CD14-positive monocyte (primary cell): ENCODE measurements at regions not wholly inside any gene's neighbourhood (a gene's known extent, or its start where the extent isn't known, plus 50 kb on each side); places are given as distances from the start of the nearest gene placed in this dataset.

ENCODE experiments used
- DNase-seq, 3 donors: peaks; one replicate each; pipeline ENCODE4 v3.0.0-alpha.2; 2011 to 2022
- H2AFZ ChIP-seq: 2 replicates; pipeline ENCODE4 v1.6.0; 2012; ENCODE audit warnings: mild to moderate bottlenecking, low read depth, low read length, inconsistent platforms; ENCODE audit not compliant: insufficient read depth, poor library complexity, severe bottlenecking
- H3K27ac ChIP-seq, 2 donors: 1 replicate in 1 of 2; 2 replicates in 1 of 2; pipeline ENCODE4 v1.5.1; 2012 to 2013; ENCODE audit warnings: low read length in 2 of 2, control low read depth in 1 of 2, inconsistent platforms in 1 of 2, low read depth in 1 of 2, mild to moderate bottlenecking in 1 of 2
- H3K27me3 ChIP-seq, 2 donors: one replicate each; pipeline versions ENCODE4 v1.6.0 to v1.6.1; 2011 to 2013; ENCODE audit warnings: low read length in 2 of 2; ENCODE audit not compliant: control insufficient read depth in 2 of 2, insufficient read depth in 2 of 2
- H3K36me3 ChIP-seq, 2 donors: replicated peaks in 1 of 2; 1 replicate in 1 of 2; 2 replicates in 1 of 2; pipeline versions ENCODE4 v1.5.1 to v1.6.1; 2012 to 2013; ENCODE audit warnings: low read length in 2 of 2, control low read depth in 1 of 2, inconsistent platforms in 1 of 2, mild to moderate bottlenecking in 1 of 2; ENCODE audit not compliant: insufficient read depth in 2 of 2, control insufficient read depth in 1 of 2
- H3K4me1 ChIP-seq, 2 donors: 1 replicate in 1 of 2; 2 replicates in 1 of 2; pipeline versions ENCODE4 v1.5.1 to v1.6.1; 2012 to 2013; ENCODE audit warnings: low read length in 2 of 2, control low read depth in 1 of 2, inconsistent platforms in 1 of 2, mild to moderate bottlenecking in 1 of 2, moderate library complexity in 1 of 2; ENCODE audit not compliant: insufficient read depth in 2 of 2, control insufficient read depth in 1 of 2
- H3K4me2 ChIP-seq: replicated peaks from 2 replicates; pipeline ENCODE3; 2012; ENCODE audit warnings: low read length, moderate library complexity, mild to moderate bottlenecking; ENCODE audit not compliant: poor library complexity, severe bottlenecking; ENCODE audit errors: extremely low read depth
- H3K4me3 ChIP-seq, 3 experiments: fragments of 200-600 bp in 1 of 3; sonication (generic) in 1 of 3; replicated peaks in 1 of 3; 1 replicate in 2 of 3; 2 replicates in 1 of 3; pipeline ENCODE4 v1.5.1; 2011 to 2013; ENCODE audit warnings: low read length in 3 of 3, mild to moderate bottlenecking in 3 of 3, control low read depth in 2 of 3, low read depth in 2 of 3, inconsistent platforms in 1 of 3, moderate library complexity in 1 of 3
- H3K79me2 ChIP-seq: 2 replicates; pipeline ENCODE4 v1.6.0; 2012; ENCODE audit warnings: mild to moderate bottlenecking, control low read depth, inconsistent platforms, low read length, moderate library complexity; ENCODE audit not compliant: insufficient read depth
- H3K9ac ChIP-seq: 2 replicates; pipeline ENCODE4 v1.6.0; 2017; ENCODE audit warnings: low read length, mild to moderate bottlenecking; ENCODE audit not compliant: insufficient read depth, poor library complexity, severe bottlenecking
- H3K9me3 ChIP-seq, 2 donors: replicated peaks in 1 of 2; 1 replicate in 1 of 2; 2 replicates in 1 of 2; pipeline versions ENCODE4 v1.5.1 to v1.6.1; 2012 to 2013; ENCODE audit warnings: low read length in 2 of 2, control low read depth in 1 of 2; ENCODE audit not compliant: control insufficient read depth in 1 of 2, insufficient read depth in 1 of 2
- H4K20me1 ChIP-seq: 2 replicates; pipeline ENCODE4 v1.6.0; 2012; ENCODE audit warnings: mild to moderate bottlenecking, low read length, control low read depth, moderate library complexity; ENCODE audit not compliant: insufficient read depth
- H3K27ac Mint-ChIP-seq, 7 donors: one replicate each; pipeline ENCODE4 v1.8.0; 2020; ENCODE audit warnings: mild to moderate bottlenecking in 7 of 7, mixed read lengths in 7 of 7, moderate library complexity in 6 of 7, inconsistent platforms in 2 of 7
- H3K27me3 Mint-ChIP-seq, 3 donors: one replicate each; pipeline ENCODE4 v1.8.0; 2021 to 2022; ENCODE audit warnings: low read depth in 3 of 3, mild to moderate bottlenecking in 3 of 3, mixed read lengths in 3 of 3, moderate library complexity in 3 of 3, inconsistent platforms in 1 of 3
- H3K36me3 Mint-ChIP-seq, 2 donors: one replicate each; pipeline ENCODE4 v1.8.0; 2020; ENCODE audit warnings: mixed read lengths in 2 of 2, inconsistent platforms in 1 of 2, mild to moderate bottlenecking in 1 of 2
- H3K4me1 Mint-ChIP-seq: one replicate; pipeline ENCODE4 v1.8.0; 2020; ENCODE audit warnings: mild to moderate bottlenecking, mixed read lengths
- H3K4me3 Mint-ChIP-seq, 2 donors: one replicate each; pipeline ENCODE4 v1.8.0; 2020; ENCODE audit warnings: mild to moderate bottlenecking in 2 of 2, mixed read lengths in 2 of 2, moderate library complexity in 1 of 2
- H3K9me3 Mint-ChIP-seq, 7 donors: one replicate each; pipeline ENCODE4 v1.8.0; 2020 to 2022; ENCODE audit warnings: mixed read lengths in 7 of 7, mild to moderate bottlenecking in 6 of 7, moderate library complexity in 6 of 7, inconsistent platforms in 2 of 7
- CTCF ChIP-seq: fragments of 200-600 bp; IDR thresholded peaks from one replicate; pipeline ENCODE4 v1.8.0; 2022; ENCODE audit warnings: antibody characterized with exemption, mild to moderate bottlenecking
- WGBS: methylation state at CpG from one replicate; pipeline ENCODE4 v1.1.5; 2013; ENCODE audit warnings: missing lambda C conversion rate; ENCODE audit not compliant: insufficient coverage; 5-methylcytosine and 5-hydroxymethylcytosine counted together
- intact Hi-C, 2 donors: fragments of 100-400 bp; cut with micrococcal nuclease; formaldehyde crosslinking; loops; one replicate each; pipeline versions ENCODE4 v1.15.0 to v1.15.1; 2023

- H3K4me2 ChIP-seq, result no peak overlapping the region
- no peak overlapping the region for H3K9ac ChIP-seq
- H3K79me2 ChIP-seq, result no peaks in the 10 kb centered on the region
- H3K4me1 ChIP-seq, result peaks cover 36 to 40% of the 10 kb centered on the region in 2 donors
- WGBS, result 93% methylated on average over 2 of the region's 3 CpGs
- Mint-ChIP-seq H3K27ac (peak overlapping the region in 1 of 7 donors; percentile 37), H3K4me1 (peaks cover 46% of the 10 kb centered on the region), H3K9me3 (peaks cover 3 to 18% (median 11%) of the 10 kb centered on the region in 7 donors), H3K36me3 (peaks cover 0 to 2% of the 10 kb centered on the region in 2 donors), H3K4me3 (no peak overlapping the region), H3K27me3 (peaks cover 1 to 3% (median 2%) of the 10 kb centered on the region in 3 donors)
- H3K27me3 ChIP-seq, result no peaks in the 10 kb centered on the region
- no peak for DNase-seq
- intact Hi-C loops, result no loop called here
- H3K4me3 ChIP-seq, result no peak overlapping the region
- H3K27ac ChIP-seq, result no peak overlapping the region
- H3K9me3 ChIP-seq, result peaks cover 9 to 11% of the 10 kb centered on the region in 2 donors
- no peak overlapping the region for H2AFZ ChIP-seq
- no peaks in the 10 kb centered on the region for H3K36me3 ChIP-seq
- no peaks in the 10 kb centered on the region for H4K20me1 ChIP-seq
- TF ChIP-seq CTCF, result no peak
Observed at GRCh38 chr3:5051772-5052171, 70.3 kb upstream of the ARL8B start.

- no peak overlapping the region for H3K4me3 ChIP-seq
- 96% methylated on average over 3 of the region's 3 CpGs for WGBS
- peaks cover 0 to 2% of the 10 kb centered on the region in 2 donors for H3K36me3 Mint-ChIP-seq
Observed at GRCh38 chr3:5052247-5052646, 69.8 kb upstream of the ARL8B start.

More at GRCh38 chr3:5052247-5052646, 69.8 kb upstream of the ARL8B start:
- intact Hi-C loops, result no loop called here
- Histone ChIP-seq H3K79me2 (no peaks in the 10 kb centered on the region), H3K9ac (no peak overlapping the region), H3K36me3 (no peaks in the 10 kb centered on the region), H3K4me1 (peaks cover 40 to 44% of the 10 kb centered on the region in 2 donors), H3K27ac (no peak overlapping the region), H3K27me3 (no peaks in the 10 kb centered on the region), H3K9me3 (peaks cover 8 to 11% of the 10 kb centered on the region in 2 donors), H4K20me1 (no peaks in the 10 kb centered on the region), H3K4me2 (no peak overlapping the region), H2AFZ (no peak overlapping the region)
- Mint-ChIP-seq H3K4me3 (no peak overlapping the region), H3K27ac (no peak overlapping the region), H3K4me1 (peaks cover 51% of the 10 kb centered on the region), H3K9me3 (peaks cover 3 to 14% (median 11%) of the 10 kb centered on the region in 7 donors), H3K27me3 (peaks cover 1 to 3% (median 2%) of the 10 kb centered on the region in 3 donors)
- no peak for DNase-seq
- no peak for TF ChIP-seq CTCF
